ENCODE measurements at regions not wholly inside any gene's neighbourhood (a gene's known extent, or its start where the extent isn't known, plus 50 kb on each side); places are given as distances from the start of the nearest gene placed in this dataset.

DNA sequence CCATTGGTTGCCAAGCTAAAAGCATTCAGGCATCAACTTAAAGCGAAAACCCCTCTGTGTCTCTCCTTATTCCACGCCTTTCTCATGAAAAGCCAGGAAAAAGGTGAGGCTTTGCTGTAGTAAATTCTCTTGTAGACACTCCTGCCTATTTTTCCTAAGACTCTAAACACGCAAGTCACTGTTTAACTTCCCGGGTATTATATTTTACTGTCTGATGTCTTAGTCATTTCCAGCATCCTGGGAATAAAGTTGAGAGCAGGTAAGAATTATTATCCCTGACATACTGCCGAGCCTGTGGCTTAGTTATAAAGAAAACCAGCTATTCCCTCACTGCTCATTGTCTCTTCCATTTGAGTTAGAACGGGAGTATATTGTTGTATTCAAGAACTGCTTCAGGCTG lies 112.4 kb upstream of the GATA6 start:
- TF ChIP-seq, protein P1, sequence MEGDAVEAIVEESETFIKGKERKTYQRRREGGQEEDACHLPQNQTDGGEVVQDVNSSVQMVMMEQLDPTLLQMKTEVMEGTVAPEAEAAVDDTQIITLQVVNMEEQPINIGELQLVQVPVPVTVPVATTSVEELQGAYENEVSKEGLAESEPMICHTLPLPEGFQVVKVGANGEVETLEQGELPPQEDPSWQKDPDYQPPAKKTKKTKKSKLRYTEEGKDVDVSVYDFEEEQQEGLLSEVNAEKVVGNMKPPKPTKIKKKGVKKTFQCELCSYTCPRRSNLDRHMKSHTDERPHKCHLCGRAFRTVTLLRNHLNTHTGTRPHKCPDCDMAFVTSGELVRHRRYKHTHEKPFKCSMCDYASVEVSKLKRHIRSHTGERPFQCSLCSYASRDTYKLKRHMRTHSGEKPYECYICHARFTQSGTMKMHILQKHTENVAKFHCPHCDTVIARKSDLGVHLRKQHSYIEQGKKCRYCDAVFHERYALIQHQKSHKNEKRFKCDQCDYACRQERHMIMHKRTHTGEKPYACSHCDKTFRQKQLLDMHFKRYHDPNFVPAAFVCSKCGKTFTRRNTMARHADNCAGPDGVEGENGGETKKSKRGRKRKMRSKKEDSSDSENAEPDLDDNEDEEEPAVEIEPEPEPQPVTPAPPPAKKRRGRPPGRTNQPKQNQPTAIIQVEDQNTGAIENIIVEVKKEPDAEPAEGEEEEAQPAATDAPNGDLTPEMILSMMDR (IDR thresholded peaks at IDR 0.05 in 8 of 11, conservative IDR thresholded peaks at IDR 0.05 in 3 of 11): no peak
- TF ChIP-seq POLR2A (IDR thresholded peaks at IDR 0.05): no peak
- TF ChIP-seq POLR2AphosphoS5 (IDR thresholded peaks at IDR 0.05): no peak
